ENCODE measurements at regions not wholly inside any gene's neighbourhood (a gene's known extent, or its start where the extent isn't known, plus 50 kb on each side); places are given as distances from the start of the nearest gene placed in this dataset.

GRCh38 chr13:104485571-104485970, 1419.4 kb upstream of the SLC10A2 start:
- Histone ChIP-seq H3K4me2 (no peak overlapping the region), H3K79me2 (no peaks in the 10 kb centered on the region), H3K4me1 (ENCODE audit: insufficient read depth) (peaks cover 20% of the 10 kb centered on the region), H3K9me3 (ENCODE audit: low read depth) (no peaks in the 10 kb centered on the region), H2AFZ (no peak overlapping the region), H3K27ac (no peak overlapping the region), H3K4me3 (no peak overlapping the region), H3K27me3 (no peaks in the 10 kb centered on the region), H3K36me3 (replicated peaks; ENCODE audit: insufficient read depth, low read depth) (no peaks in the 10 kb centered on the region), H3K9me2 (replicated peaks; ENCODE audit: insufficient read depth) (no peaks in the 10 kb centered on the region), H4K20me1 (ENCODE audit: insufficient read depth, poor library complexity, severe bottlenecking) (no peaks in the 10 kb centered on the region)
- DNase-seq (ENCODE audit: low spot score): no peak
- TF ChIP-seq CTCF (IDR thresholded peaks at IDR 0.05; ENCODE audit: poor library complexity) (no peak), EZH2 (IDR thresholded peaks at IDR 0.05; ENCODE audit: borderline replicate concordance) (no peak), EZH2phosphoT487 (IDR thresholded peaks at IDR 0.05; ENCODE audit: low read depth, severe bottlenecking, unreplicated experiment) (no peak)
- 0% methylated on average over 1 of the region's 1 CpG for WGBS (ENCODE audit: low lambda C conversion rate, missing lambda C conversion rate)

GRCh38 chr13:104483631-104484030, 1417.4 kb upstream of the SLC10A2 start:
- Histone ChIP-seq H3K4me2 (no peak overlapping the region), H4K20me1 (ENCODE audit: insufficient read depth, poor library complexity, severe bottlenecking) (no peaks in the 10 kb centered on the region), H2AFZ (no peak overlapping the region), H3K9me2 (replicated peaks; ENCODE audit: insufficient read depth) (no peaks in the 10 kb centered on the region), H3K27me3 (no peaks in the 10 kb centered on the region), H3K36me3 (replicated peaks; ENCODE audit: insufficient read depth, low read depth) (no peaks in the 10 kb centered on the region), H3K79me2 (no peaks in the 10 kb centered on the region), H3K4me3 (no peak overlapping the region), H3K27ac (no peak overlapping the region), H3K9me3 (ENCODE audit: low read depth) (peaks cover 4% of the 10 kb centered on the region), H3K4me1 (ENCODE audit: insufficient read depth) (peaks cover 20% of the 10 kb centered on the region)
- no peak for DNase-seq (ENCODE audit: low spot score)
- 97% methylated on average over 10 of the region's 10 CpGs for WGBS (ENCODE audit: low lambda C conversion rate, missing lambda C conversion rate)
- TF ChIP-seq CTCF (IDR thresholded peaks at IDR 0.05; ENCODE audit: poor library complexity) (no peak), EZH2phosphoT487 (IDR thresholded peaks at IDR 0.05; ENCODE audit: low read depth, severe bottlenecking, unreplicated experiment) (no peak), EZH2 (IDR thresholded peaks at IDR 0.05; ENCODE audit: borderline replicate concordance) (no peak)

GRCh38 chr13:104477261-104477660, 1411.0 kb upstream of the SLC10A2 start:
- H3K27me3 ChIP-seq: no peaks in the 10 kb centered on the region
- DNase-seq (ENCODE audit: low spot score): no peak
- no peaks in the 10 kb centered on the region for H3K4me1 ChIP-seq (ENCODE audit: insufficient read depth)
- no peaks in the 10 kb centered on the region for H3K79me2 ChIP-seq
- TF ChIP-seq EZH2 (IDR thresholded peaks at IDR 0.05; ENCODE audit: borderline replicate concordance) (no peak), CTCF (IDR thresholded peaks at IDR 0.05; ENCODE audit: poor library complexity) (no peak), EZH2phosphoT487 (IDR thresholded peaks at IDR 0.05; ENCODE audit: low read depth, severe bottlenecking, unreplicated experiment) (no peak)
- H3K9me3 ChIP-seq (ENCODE audit: low read depth): peaks cover 4% of the 10 kb centered on the region
- H3K4me2 ChIP-seq: no peak overlapping the region
- no peak overlapping the region for H3K27ac ChIP-seq
- H4K20me1 ChIP-seq (ENCODE audit: insufficient read depth, poor library complexity, severe bottlenecking): no peaks in the 10 kb centered on the region
- H3K9me2 ChIP-seq (replicated peaks; ENCODE audit: insufficient read depth): no peaks in the 10 kb centered on the region
- H2AFZ ChIP-seq: no peak overlapping the region
- H3K4me3 ChIP-seq: no peak overlapping the region
- no peaks in the 10 kb centered on the region for H3K36me3 ChIP-seq (replicated peaks; ENCODE audit: insufficient read depth, low read depth)
- WGBS (ENCODE audit: low lambda C conversion rate, missing lambda C conversion rate): 100% methylated on average over 2 of the region's 2 CpGs

GRCh38 chr13:104473936-104474335, 1407.7 kb upstream of the SLC10A2 start:
- no peaks in the 10 kb centered on the region for H3K9me2 ChIP-seq (replicated peaks; ENCODE audit: insufficient read depth)
- H2AFZ ChIP-seq: no peak overlapping the region
- peaks cover 1% of the 10 kb centered on the region for H3K9me3 ChIP-seq (ENCODE audit: low read depth)
- H3K4me3 ChIP-seq: no peak overlapping the region
- H3K36me3 ChIP-seq (replicated peaks; ENCODE audit: insufficient read depth, low read depth): no peaks in the 10 kb centered on the region
- H3K27me3 ChIP-seq: no peaks in the 10 kb centered on the region
- H4K20me1 ChIP-seq (ENCODE audit: insufficient read depth, poor library complexity, severe bottlenecking): no peaks in the 10 kb centered on the region
- H3K4me1 ChIP-seq (ENCODE audit: insufficient read depth): no peaks in the 10 kb centered on the region
- no peaks in the 10 kb centered on the region for H3K79me2 ChIP-seq
- no peak for DNase-seq (ENCODE audit: low spot score)
- TF ChIP-seq EZH2 (IDR thresholded peaks at IDR 0.05; ENCODE audit: borderline replicate concordance): no peak
- no peak overlapping the region for H3K4me2 ChIP-seq
- H3K27ac ChIP-seq: no peak overlapping the region

All from hepatocyte (in vitro differentiated cells).